ENCODE measurements at regions not wholly inside any gene's neighbourhood (a gene's known extent, or its start where the extent isn't known, plus 50 kb on each side); places are given as distances from the start of the nearest gene placed in this dataset.

- ChIA-PET CTCF (interaction anchor here (0.7 to 7.5 kb wide), 4 partner anchors 7 to 63 kb away, joined by 3 to 58 read pairs (median 16); no protein-coding TSS in a partner anchor), POLR2A (no interaction called here)
- DNase-seq (ENCODE audit: extremely low spot score), result no peak
- TF ChIP-seq LEF1 (IDR thresholded peaks at IDR 0.05; ENCODE audit: borderline replicate concordance) (no peak), FOXM1 (IDR thresholded peaks at IDR 0.05; ENCODE audit: borderline replicate concordance) (no peak), BHLHE40 (IDR thresholded peaks at IDR 0.05; ENCODE audit: borderline replicate concordance) (no peak), FOXA1 (IDR thresholded peaks at IDR 0.05) (no peak), NFRKB (IDR thresholded peaks at IDR 0.05) (no peak), ARNT (IDR thresholded peaks at IDR 0.05) (no peak), CTBP1 (IDR thresholded peaks at IDR 0.05; ENCODE audit: borderline replicate concordance) (no peak), HDGF (IDR thresholded peaks at IDR 0.05; ENCODE audit: borderline replicate concordance) (no peak)
- TF ChIP-seq, protein P1, sequence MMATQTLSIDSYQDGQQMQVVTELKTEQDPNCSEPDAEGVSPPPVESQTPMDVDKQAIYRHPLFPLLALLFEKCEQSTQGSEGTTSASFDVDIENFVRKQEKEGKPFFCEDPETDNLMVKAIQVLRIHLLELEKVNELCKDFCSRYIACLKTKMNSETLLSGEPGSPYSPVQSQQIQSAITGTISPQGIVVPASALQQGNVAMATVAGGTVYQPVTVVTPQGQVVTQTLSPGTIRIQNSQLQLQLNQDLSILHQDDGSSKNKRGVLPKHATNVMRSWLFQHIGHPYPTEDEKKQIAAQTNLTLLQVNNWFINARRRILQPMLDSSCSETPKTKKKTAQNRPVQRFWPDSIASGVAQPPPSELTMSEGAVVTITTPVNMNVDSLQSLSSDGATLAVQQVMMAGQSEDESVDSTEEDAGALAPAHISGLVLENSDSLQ (IDR thresholded peaks at IDR 0.05), result no peak
These were observed 75.2 kb downstream of the RHCG start for GRCh38 chr15:89421219-89421618.

DNA sequence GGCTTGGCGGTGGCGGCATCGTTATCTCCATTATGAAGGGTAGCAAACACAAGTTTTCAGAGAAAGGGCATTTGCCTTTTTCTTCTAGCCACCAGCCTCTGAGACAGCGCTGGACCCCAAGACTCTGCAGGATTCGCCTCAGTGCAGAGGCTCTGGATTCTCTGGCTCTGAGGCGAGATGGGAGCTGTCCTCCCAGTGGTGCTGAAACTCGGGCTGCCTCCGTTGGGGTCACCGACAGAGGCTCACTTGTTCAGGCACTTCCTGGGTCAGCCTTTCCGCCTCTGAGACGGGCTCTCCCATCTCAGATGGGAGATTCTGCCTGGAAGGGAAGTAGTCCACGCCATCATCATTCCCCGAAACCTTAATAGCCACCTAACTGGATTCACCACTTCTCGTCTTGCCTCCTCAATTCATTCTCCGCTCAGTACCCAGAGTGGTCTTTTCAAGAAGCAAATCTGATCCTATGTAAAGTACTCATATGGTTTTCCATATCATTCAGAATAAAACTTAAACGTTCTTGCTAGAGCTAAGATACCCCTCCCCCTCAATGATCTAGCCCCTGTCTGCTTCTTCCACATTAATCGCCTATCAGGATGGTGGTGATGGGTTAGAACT, 76.9 kb downstream of the RHCG start:
- peak; percentile 71 for DNase-seq (ENCODE audit: extremely low spot score)
- POLR2A ChIA-PET, result interaction anchor here (1.0 to 1.4 kb wide), 3 partner anchors 9 to 20 kb away, joined by 3 to 6 read pairs (median 4); no protein-coding TSS in a partner anchor
- CTCF ChIA-PET, result interaction anchor here (0.6 to 7.5 kb wide), 5 partner anchors 9 to 61 kb away, joined by 3 to 80 read pairs (median 3); no protein-coding TSS in a partner anchor

GRCh38 chr15:89417206-89417725, 79.1 kb downstream of the RHCG start:
- POLR2A ChIA-PET, result no interaction called here
- DNase-seq (ENCODE audit: extremely low spot score), result no peak
- CTCF ChIA-PET, result interaction anchor here (0.5 to 7.5 kb wide), 7 partner anchors 11 to 72 kb away, joined by 3 to 80 read pairs (median 7); no protein-coding TSS in a partner anchor
- TF ChIP-seq HDGF (IDR thresholded peaks at IDR 0.05; ENCODE audit: borderline replicate concordance), result no peak
- TF ChIP-seq TARDBP (IDR thresholded peaks at IDR 0.05), result no peak
- TF ChIP-seq, protein P1 (IDR thresholded peaks at IDR 0.05), result no peak
- no peak for TF ChIP-seq SUZ12 (IDR thresholded peaks at IDR 0.05)
- no peak for TF ChIP-seq CTBP1 (IDR thresholded peaks at IDR 0.05; ENCODE audit: borderline replicate concordance)
- no peak for TF ChIP-seq NFRKB (IDR thresholded peaks at IDR 0.05)
- TF ChIP-seq L3MBTL2 (conservative IDR thresholded peaks at IDR 0.05), result no peak
- TF ChIP-seq ARNT (IDR thresholded peaks at IDR 0.05), result no peak
- TF ChIP-seq SP1 (IDR thresholded peaks at IDR 0.05), result no peak
- TF ChIP-seq ELF4 (IDR thresholded peaks at IDR 0.05), result no peak
- TF ChIP-seq FOXA1 (IDR thresholded peaks at IDR 0.05), result no peak
- TF ChIP-seq LEF1 (IDR thresholded peaks at IDR 0.05; ENCODE audit: borderline replicate concordance), result no peak
- no peak for TF ChIP-seq FOXK2 (IDR thresholded peaks at IDR 0.05)
- no peak for TF ChIP-seq ZNF384 (IDR thresholded peaks at IDR 0.05)

More for the DNA sequence above, 76.9 kb downstream of the RHCG start:
- TF ChIP-seq SP1 (IDR thresholded peaks at IDR 0.05), result no peak
- TF ChIP-seq FOXK2 (IDR thresholded peaks at IDR 0.05), result no peak
- TF ChIP-seq TARDBP (IDR thresholded peaks at IDR 0.05), result no peak
- TF ChIP-seq NFRKB (IDR thresholded peaks at IDR 0.05), result no peak
- no peak for TF ChIP-seq HDGF (IDR thresholded peaks at IDR 0.05; ENCODE audit: borderline replicate concordance)
- no peak for TF ChIP-seq L3MBTL2 (conservative IDR thresholded peaks at IDR 0.05)
- no peak for TF ChIP-seq FOXM1 (IDR thresholded peaks at IDR 0.05; ENCODE audit: borderline replicate concordance)
- no peak for TF ChIP-seq LEF1 (IDR thresholded peaks at IDR 0.05; ENCODE audit: borderline replicate concordance)
- TF ChIP-seq BHLHE40 (IDR thresholded peaks at IDR 0.05; ENCODE audit: borderline replicate concordance), result no peak
- TF ChIP-seq ELF4 (IDR thresholded peaks at IDR 0.05), result no peak
- TF ChIP-seq SUZ12 (IDR thresholded peaks at IDR 0.05), result no peak
- TF ChIP-seq ZNF384 (IDR thresholded peaks at IDR 0.05), result no peak
- TF ChIP-seq, protein P1 (IDR thresholded peaks at IDR 0.05), result no peak

- no peak for TF ChIP-seq ARNT (IDR thresholded peaks at IDR 0.05)
- no peak for TF ChIP-seq FOXA1 (IDR thresholded peaks at IDR 0.05)
- TF ChIP-seq TARDBP (IDR thresholded peaks at IDR 0.05), result no peak
- TF ChIP-seq NFRKB (IDR thresholded peaks at IDR 0.05), result no peak
- TF ChIP-seq SUZ12 (IDR thresholded peaks at IDR 0.05), result no peak
- peak; percentile 83 for TF ChIP-seq ZNF384 (IDR thresholded peaks at IDR 0.05)
- ChIA-PET POLR2A (no interaction called here), CTCF (interaction anchor here (0.5 to 7.5 kb wide), 9 partner anchors 9 to 71 kb away, joined by 3 to 80 read pairs (median 6); no protein-coding TSS in a partner anchor)
- peak; percentile 95 for DNase-seq (ENCODE audit: extremely low spot score)
These were observed 79.8 kb downstream of the RHCG start for GRCh38 chr15:89416339-89417183.

DNA sequence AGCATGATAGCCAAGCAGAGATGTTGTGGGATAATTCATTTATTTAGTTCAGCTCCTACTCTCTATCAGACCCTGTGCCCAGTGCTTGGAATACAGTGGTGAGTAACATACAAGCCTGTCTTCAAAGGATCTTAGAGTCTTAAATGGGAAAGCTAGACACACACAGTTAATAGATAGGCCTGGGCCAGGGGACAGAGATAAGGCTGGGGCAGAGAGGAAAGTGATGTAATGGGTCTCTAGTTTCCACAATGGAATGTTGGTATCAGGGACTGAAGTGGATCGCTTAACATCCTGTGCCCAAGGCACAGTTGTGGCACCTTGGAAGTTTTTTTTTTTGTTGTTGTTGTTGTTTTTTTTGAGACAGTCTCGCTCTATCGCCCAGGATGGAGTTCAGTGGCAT, 79.9 kb upstream of the POLG start:
- ChIA-PET CTCF (interaction anchor here (0.8 to 7.5 kb wide), 4 partner anchors 14 to 77 kb away, joined by 3 to 80 read pairs (median 30); no protein-coding TSS in a partner anchor), POLR2A (no interaction called here)
- DNase-seq (ENCODE audit: extremely low spot score), result no peak
- TF ChIP-seq HDGF (IDR thresholded peaks at IDR 0.05; ENCODE audit: borderline replicate concordance), result no peak
- no peak for TF ChIP-seq SUZ12 (IDR thresholded peaks at IDR 0.05)
- no peak for TF ChIP-seq LEF1 (IDR thresholded peaks at IDR 0.05; ENCODE audit: borderline replicate concordance)
- no peak for TF ChIP-seq L3MBTL2 (conservative IDR thresholded peaks at IDR 0.05)
- TF ChIP-seq FOXM1 (IDR thresholded peaks at IDR 0.05; ENCODE audit: borderline replicate concordance), result no peak
- TF ChIP-seq SP1 (IDR thresholded peaks at IDR 0.05), result no peak
- no peak for TF ChIP-seq FOXA1 (IDR thresholded peaks at IDR 0.05)
- TF ChIP-seq TARDBP (IDR thresholded peaks at IDR 0.05), result no peak
- no peak for TF ChIP-seq ZNF384 (IDR thresholded peaks at IDR 0.05)
- no peak for TF ChIP-seq BHLHE40 (IDR thresholded peaks at IDR 0.05; ENCODE audit: borderline replicate concordance)
- TF ChIP-seq, protein P1 (IDR thresholded peaks at IDR 0.05), result no peak
- TF ChIP-seq ARNT (IDR thresholded peaks at IDR 0.05), result no peak
- TF ChIP-seq NFRKB (IDR thresholded peaks at IDR 0.05), result no peak
- no peak for TF ChIP-seq CTBP1 (IDR thresholded peaks at IDR 0.05; ENCODE audit: borderline replicate concordance)
- TF ChIP-seq ELF4 (IDR thresholded peaks at IDR 0.05), result no peak
- no peak for TF ChIP-seq FOXK2 (IDR thresholded peaks at IDR 0.05)

All from HEK293T (cell line).